Eye (tissue), 1 donor: ENCODE measurements at regions not wholly inside any gene's neighbourhood (a gene's known extent, or its start where the extent isn't known, plus 50 kb on each side); places are given as distances from the start of the nearest gene placed in this dataset.

ENCODE experiments used
- DNase-seq: peaks from one replicate; pipeline ENCODE4 v3.0.0-alpha.2; 2015

DNA sequence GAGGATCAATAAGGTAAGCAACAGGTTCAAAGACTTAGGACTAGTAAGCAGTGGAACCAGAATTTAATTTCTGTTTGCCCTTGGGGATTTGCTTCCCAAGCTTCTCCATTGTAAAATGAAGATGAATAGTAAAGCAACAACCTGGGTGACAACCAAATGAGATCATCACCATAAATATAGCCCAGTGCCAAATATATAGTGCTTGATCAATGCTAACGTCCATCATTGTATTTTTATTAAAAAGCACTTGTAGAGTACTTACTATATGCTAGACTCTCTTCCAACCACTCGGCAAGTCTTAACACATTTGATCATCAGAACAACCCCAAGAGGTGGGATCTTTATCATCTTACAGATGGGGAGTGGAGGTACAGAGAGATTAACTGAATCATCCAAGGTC, 51.5 kb upstream of the NMNAT3 start:
- DNase-seq = no peak

DNA sequence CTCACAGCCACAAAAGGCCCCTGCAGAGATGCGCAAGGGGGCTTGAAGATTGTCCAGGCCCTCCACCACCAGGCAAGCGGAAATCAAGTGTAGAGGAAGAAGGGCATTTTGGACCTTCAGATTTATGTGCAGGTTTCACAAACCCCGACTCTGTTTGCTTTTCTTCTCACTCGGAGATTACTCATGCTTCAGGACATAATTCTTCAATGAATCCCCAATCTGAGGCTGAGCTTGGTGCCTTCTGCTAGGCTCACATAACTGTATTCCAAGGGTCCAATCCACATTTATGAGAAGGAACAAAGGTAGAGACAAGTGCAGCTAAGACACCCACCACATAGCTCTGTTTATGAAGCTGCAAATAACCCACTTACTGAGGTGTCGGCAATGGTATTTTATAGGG, 50.6 kb upstream of the NMNAT3 start:
- DNase-seq = no peak
